Kidney epithelial cell (primary cell): ENCODE measurements at regions not wholly inside any gene's neighbourhood (a gene's known extent, or its start where the extent isn't known, plus 50 kb on each side); places are given as distances from the start of the nearest gene placed in this dataset.

Source experiments
- DNase-seq: peaks from one replicate; pipeline ENCODE4 v3.0.0-alpha.2; 2010; ENCODE audit warnings: low read depth
- H3K27me3 ChIP-seq: 2 replicates; pipeline ENCODE4 v1.6.0; 2011; ENCODE audit warnings: low read length; ENCODE audit not compliant: control insufficient read depth, insufficient read depth
- H3K36me3 ChIP-seq: 2 replicates; pipeline ENCODE4 v1.5.1; 2011; ENCODE audit warnings: low read length; ENCODE audit not compliant: control insufficient read depth, insufficient read depth
- H3K4me3 ChIP-seq: 2 replicates; pipeline ENCODE4 v1.5.1; 2011; ENCODE audit warnings: low read depth, mild to moderate bottlenecking, control low read depth, low read length
- CTCF ChIP-seq: IDR thresholded peaks from 2 replicates; pipeline ENCODE4 v1.5.1; 2011; ENCODE audit warnings: mild to moderate bottlenecking, moderate library complexity, low read length, control low read depth, inconsistent platforms; ENCODE audit not compliant: insufficient read depth, poor library complexity, severe bottlenecking

- TF ChIP-seq CTCF: no peak
- H3K4me3 ChIP-seq: no peak overlapping the region
- H3K36me3 ChIP-seq: no peaks in the 10 kb centered on the region
- no peaks in the 10 kb centered on the region for H3K27me3 ChIP-seq
- no peak for DNase-seq
Observed at GRCh38 chr11:27757953-27758352, 57.7 kb upstream of the BDNF start.

- DNase-seq: peak; percentile 84
- no peak for TF ChIP-seq CTCF
- H3K4me3 ChIP-seq: no peak overlapping the region
- H3K27me3 ChIP-seq: no peaks in the 10 kb centered on the region
- no peaks in the 10 kb centered on the region for H3K36me3 ChIP-seq
Observed at GRCh38 chr11:27754035-27755017, 54.1 kb upstream of the BDNF start.
